Neural progenitor cell (in vitro differentiated cells): ENCODE measurements at regions not wholly inside any gene's neighbourhood (a gene's known extent, or its start where the extent isn't known, plus 50 kb on each side); places are given as distances from the start of the nearest gene placed in this dataset.
"Not testable (repeated sequence)": the region's sequence is repeated elsewhere in the genome, so short reads cannot be mapped to it uniquely, and the experiment has no call there.

Experiments used
- DNase-seq: peaks from one replicate; pipeline ENCODE4 v3.0.0-alpha.2; 2016; ENCODE audit warnings: low spot score
- H2AFZ ChIP-seq: fragments of 200-600 bp; sonication (generic); replicated peaks from 2 replicates; pipeline ENCODE4 v1.6.1; 2016; ENCODE audit warnings: antibody characterized with exemption
- H3F3A ChIP-seq: fragments of 200-600 bp; sonication (generic); 2 replicates; pipeline ENCODE4 v1.6.1; 2016; ENCODE audit warnings: antibody characterized with exemption, low read depth
- H3K27ac ChIP-seq: fragments of 200-600 bp; sonication (generic); 2 replicates; pipeline ENCODE4 v1.5.1; 2016; ENCODE audit warnings: mild to moderate bottlenecking
- H3K27me3 ChIP-seq: fragments of 200-600 bp; sonication (generic); 2 replicates; pipeline ENCODE4 v1.6.1; 2016; ENCODE audit warnings: mild to moderate bottlenecking, moderate library complexity
- H3K36me3 ChIP-seq: fragments of 200-600 bp; sonication (generic); 2 replicates; pipeline ENCODE4 v1.5.1; 2016
- H3K4me1 ChIP-seq: fragments of 200-600 bp; sonication (generic); 2 replicates; pipeline ENCODE4 v1.6.1; 2016; ENCODE audit warnings: mixed run types
- H3K4me2 ChIP-seq: fragments of 200-600 bp; sonication (generic); 2 replicates; pipeline ENCODE4 v1.6.1; 2016
- H3K4me3 ChIP-seq: fragments of 200-600 bp; sonication (generic); 2 replicates; pipeline ENCODE4 v1.5.1; 2016
- H3K79me2 ChIP-seq: fragments of 200-600 bp; sonication (generic); 2 replicates; pipeline ENCODE4 v1.6.1; 2016; ENCODE audit warnings: low read depth
- H3K9ac ChIP-seq: fragments of 200-600 bp; sonication (generic); 2 replicates; pipeline ENCODE4 v1.6.1; 2016
- H3K9me3 ChIP-seq: fragments of 200-600 bp; sonication (generic); 2 replicates; pipeline ENCODE4 v1.5.1; 2016; ENCODE audit warnings: low read depth
- H4K20me1 ChIP-seq: fragments of 200-600 bp; sonication (generic); 2 replicates; pipeline ENCODE4 v1.6.1; 2016; ENCODE audit warnings: low read depth
- H3K27ac Mint-ChIP-seq: 3 replicates; pipeline ENCODE4 v1.8.0; 2021; ENCODE audit warnings: mixed read lengths
- H3K27me3 Mint-ChIP-seq: 2 replicates; pipeline ENCODE4 v1.8.0; 2022; ENCODE audit warnings: low read depth, mild to moderate bottlenecking, inconsistent platforms, moderate library complexity, mixed read lengths; ENCODE audit not compliant: insufficient read depth
- H3K36me3 Mint-ChIP-seq: 3 replicates; pipeline ENCODE4 v1.8.0; 2021; ENCODE audit warnings: mixed read lengths
- H3K4me1 Mint-ChIP-seq: 3 replicates; pipeline ENCODE4 v1.8.0; 2021; ENCODE audit warnings: mixed read lengths
- H3K4me3 Mint-ChIP-seq: 3 replicates; pipeline ENCODE4 v1.8.0; 2021; ENCODE audit warnings: mild to moderate bottlenecking, moderate library complexity, mixed read lengths
- H3K9me3 Mint-ChIP-seq: 3 replicates; pipeline ENCODE4 v1.8.0; 2020; ENCODE audit warnings: mixed read lengths
- EZH2 ChIP-seq: fragments of 200-600 bp; sonication (generic); IDR thresholded peaks from 2 replicates; pipeline ENCODE4 v1.6.1; 2017; ENCODE audit warnings: antibody characterized with exemption, mild to moderate bottlenecking, moderate library complexity
- EZH2phosphoT487 ChIP-seq: fragments of 200-600 bp; sonication (generic); IDR thresholded peaks from 2 replicates; pipeline ENCODE4 v1.6.1; 2017; ENCODE audit warnings: antibody characterized with exemption
- TF ChIP-seq, protein P1 (sequence below): fragments of 200-600 bp; sonication (generic); IDR thresholded peaks from 2 replicates; pipeline ENCODE4 v1.5.1; 2017; ENCODE audit warnings: antibody characterized with exemption, mild to moderate bottlenecking

DNA sequence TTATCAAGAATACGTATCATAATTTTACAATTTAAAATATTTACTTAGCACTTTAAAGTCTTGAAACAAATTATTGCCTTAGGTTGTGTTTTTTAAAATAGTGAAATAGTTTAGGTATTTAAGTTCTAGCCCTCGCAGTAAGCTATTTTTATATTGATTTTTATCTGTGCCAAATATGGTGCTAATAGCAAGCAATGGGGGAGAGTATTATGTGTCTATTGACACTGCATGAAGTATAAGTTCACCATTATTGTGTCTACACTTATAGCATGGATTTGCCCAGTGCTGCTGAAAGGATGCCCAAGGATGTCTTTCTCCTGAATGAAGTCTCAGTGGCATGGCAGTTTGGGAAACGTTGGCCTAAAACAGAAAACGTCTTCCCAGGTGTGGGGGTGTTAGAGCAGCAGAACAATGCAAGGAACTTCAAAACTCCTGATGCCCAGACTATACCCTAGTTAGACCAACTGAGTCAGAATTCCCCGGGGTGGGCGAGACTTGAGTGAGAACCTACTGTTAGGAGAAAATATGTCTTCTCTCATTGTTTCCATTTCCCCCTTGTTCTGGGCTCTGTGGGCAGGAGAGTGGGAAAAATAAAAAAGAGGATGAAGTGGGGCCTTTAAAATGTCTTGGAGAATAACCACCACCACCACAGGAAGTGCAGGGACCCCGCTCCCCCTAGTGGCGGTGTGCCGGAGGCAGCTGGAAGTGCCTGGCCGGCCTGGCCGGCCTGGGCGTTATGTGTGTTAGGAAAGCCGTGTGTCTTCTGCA lies 104.2 kb upstream of the SLC7A14 start:
- no peak overlapping the region for H3K4me2 ChIP-seq
- no peaks in the 10 kb centered on the region for H4K20me1 ChIP-seq
- no peak overlapping the region for H3K9ac ChIP-seq
- no peaks in the 10 kb centered on the region for H3K79me2 ChIP-seq
- Mint-ChIP-seq H3K9me3 (peaks cover 5% of the 10 kb centered on the region), H3K27ac (no peak overlapping the region), H3K4me1 (peaks cover 4% of the 10 kb centered on the region), H3K36me3 (no peaks in the 10 kb centered on the region), H3K27me3 (peaks cover 3% of the 10 kb centered on the region), H3K4me3 (no peak overlapping the region)
- no peaks in the 10 kb centered on the region for H3F3A ChIP-seq
- peak; percentile 76 for DNase-seq
- H3K4me1 ChIP-seq = no peaks in the 10 kb centered on the region
- H2AFZ ChIP-seq = no peak overlapping the region
- no peaks in the 10 kb centered on the region for H3K27me3 ChIP-seq
- TF ChIP-seq, protein P1, sequence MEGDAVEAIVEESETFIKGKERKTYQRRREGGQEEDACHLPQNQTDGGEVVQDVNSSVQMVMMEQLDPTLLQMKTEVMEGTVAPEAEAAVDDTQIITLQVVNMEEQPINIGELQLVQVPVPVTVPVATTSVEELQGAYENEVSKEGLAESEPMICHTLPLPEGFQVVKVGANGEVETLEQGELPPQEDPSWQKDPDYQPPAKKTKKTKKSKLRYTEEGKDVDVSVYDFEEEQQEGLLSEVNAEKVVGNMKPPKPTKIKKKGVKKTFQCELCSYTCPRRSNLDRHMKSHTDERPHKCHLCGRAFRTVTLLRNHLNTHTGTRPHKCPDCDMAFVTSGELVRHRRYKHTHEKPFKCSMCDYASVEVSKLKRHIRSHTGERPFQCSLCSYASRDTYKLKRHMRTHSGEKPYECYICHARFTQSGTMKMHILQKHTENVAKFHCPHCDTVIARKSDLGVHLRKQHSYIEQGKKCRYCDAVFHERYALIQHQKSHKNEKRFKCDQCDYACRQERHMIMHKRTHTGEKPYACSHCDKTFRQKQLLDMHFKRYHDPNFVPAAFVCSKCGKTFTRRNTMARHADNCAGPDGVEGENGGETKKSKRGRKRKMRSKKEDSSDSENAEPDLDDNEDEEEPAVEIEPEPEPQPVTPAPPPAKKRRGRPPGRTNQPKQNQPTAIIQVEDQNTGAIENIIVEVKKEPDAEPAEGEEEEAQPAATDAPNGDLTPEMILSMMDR = peak; percentile 79
- no peak for TF ChIP-seq EZH2phosphoT487
- H3K36me3 ChIP-seq = no peaks in the 10 kb centered on the region
- H3K27ac ChIP-seq = no peak overlapping the region
- no peaks in the 10 kb centered on the region for H3K9me3 ChIP-seq
- H3K4me3 ChIP-seq = no peak overlapping the region

DNA sequence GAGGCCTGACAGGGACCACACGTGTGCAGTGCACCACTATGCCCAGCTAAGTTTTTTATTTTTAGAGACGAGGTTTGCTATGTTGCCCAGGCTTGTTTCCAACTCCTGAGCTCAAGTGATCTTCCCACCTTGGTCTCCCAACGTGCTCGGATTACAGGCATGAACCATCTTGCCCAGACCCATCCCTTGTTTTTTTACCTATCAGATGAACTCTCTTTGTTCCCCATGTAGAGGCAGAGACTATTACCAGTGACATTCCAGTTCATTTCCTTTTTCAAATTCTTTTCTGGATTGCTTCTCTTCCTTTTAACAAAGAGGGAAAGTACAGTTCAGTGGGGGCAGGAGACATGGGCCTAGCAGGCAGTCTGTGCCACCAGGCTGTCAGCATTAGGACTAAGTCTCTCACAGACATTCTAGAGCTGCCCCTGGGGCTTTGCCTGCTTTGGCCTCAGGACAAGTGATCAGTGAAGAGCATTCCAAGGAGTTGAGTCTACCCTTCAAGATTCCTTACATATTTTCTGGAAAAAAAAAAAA lies 103.5 kb upstream of the SLC7A14 start:
- Histone ChIP-seq H3K27ac (no peak overlapping the region), H2AFZ (no peak overlapping the region), H3K4me3 (no peak overlapping the region), H3K79me2 (no peaks in the 10 kb centered on the region), H3F3A (no peaks in the 10 kb centered on the region), H3K27me3 (no peaks in the 10 kb centered on the region), H3K9me3 (no peaks in the 10 kb centered on the region), H4K20me1 (no peaks in the 10 kb centered on the region), H3K4me2 (no peak overlapping the region), H3K4me1 (no peaks in the 10 kb centered on the region), H3K9ac (no peak overlapping the region), H3K36me3 (no peaks in the 10 kb centered on the region)
- TF ChIP-seq, protein P1 = no peak
- TF ChIP-seq EZH2phosphoT487 = no peak
- TF ChIP-seq EZH2 = no peak
- no peak overlapping the region for H3K4me3 Mint-ChIP-seq
- H3K9me3 Mint-ChIP-seq = peaks cover 5% of the 10 kb centered on the region
- H3K27ac Mint-ChIP-seq = no peak overlapping the region
- peak; percentile 17 for DNase-seq
- peaks cover 4% of the 10 kb centered on the region for H3K4me1 Mint-ChIP-seq
- H3K36me3 Mint-ChIP-seq = no peaks in the 10 kb centered on the region
- peaks cover 3% of the 10 kb centered on the region for H3K27me3 Mint-ChIP-seq

DNA sequence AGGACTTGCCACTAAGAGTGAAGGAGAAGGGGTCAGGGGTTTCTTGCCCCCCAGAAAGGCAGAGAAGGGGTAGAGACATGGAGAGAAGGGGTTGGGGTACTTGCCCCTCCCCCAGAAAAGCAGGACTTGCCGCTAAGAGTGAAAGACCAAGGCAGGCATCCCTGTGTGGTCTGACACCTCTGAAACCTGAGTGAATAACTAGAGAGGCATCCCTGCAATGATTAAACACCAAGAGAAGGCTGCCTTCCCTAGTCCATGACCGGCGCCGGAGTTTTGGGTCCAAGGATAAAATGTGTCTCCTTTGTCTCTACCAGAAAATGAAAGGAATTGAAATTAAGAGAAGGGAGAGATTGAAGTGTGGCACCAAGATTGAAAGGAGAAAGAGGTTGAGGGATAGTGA lies 102.3 kb upstream of the SLC7A14 start:
- not testable (repeated sequence) for H3K9me3 Mint-ChIP-seq, H3K27ac Mint-ChIP-seq, H3K9me3 ChIP-seq, DNase-seq, H3K27me3 Mint-ChIP-seq, H3K4me3 ChIP-seq, H3K4me2 ChIP-seq, H4K20me1 ChIP-seq, H3K36me3 ChIP-seq, H3K27ac ChIP-seq, H3K9ac ChIP-seq, H3K4me1 ChIP-seq, H3K27me3 ChIP-seq, H3K4me1 Mint-ChIP-seq, H3F3A ChIP-seq, H3K36me3 Mint-ChIP-seq, H2AFZ ChIP-seq, H3K79me2 ChIP-seq
- H3K4me3 Mint-ChIP-seq = peak overlapping the region; percentile 16

DNA sequence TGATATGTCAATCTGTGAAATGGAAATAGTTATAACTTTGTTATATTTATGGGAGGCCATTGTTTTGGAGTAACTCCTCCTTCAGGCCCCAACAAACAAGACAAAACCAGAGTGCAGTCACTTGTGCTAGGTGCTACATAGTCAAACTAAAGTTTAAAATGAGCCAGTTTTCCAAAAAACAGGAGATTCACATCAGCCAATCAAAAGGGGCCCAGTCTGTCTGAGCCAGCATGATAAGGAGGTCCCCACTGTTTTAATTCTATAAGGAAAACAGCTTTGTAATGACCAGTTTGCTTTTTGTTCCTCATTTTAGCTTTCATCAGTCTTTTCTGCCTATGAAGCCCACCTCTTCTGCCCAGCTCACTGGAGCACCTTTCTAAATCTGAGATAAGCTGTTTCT lies 94.7 kb upstream of the SLC7A14 start:
- no peaks in the 10 kb centered on the region for H3K27me3 Mint-ChIP-seq
- no peak overlapping the region for H3K27ac ChIP-seq
- H3K9me3 ChIP-seq = no peaks in the 10 kb centered on the region
- no peak overlapping the region for H2AFZ ChIP-seq
- no peak for TF ChIP-seq EZH2phosphoT487
- TF ChIP-seq EZH2 = no peak
- TF ChIP-seq, protein P1 = no peak
- peaks cover 13% of the 10 kb centered on the region for H3K9me3 Mint-ChIP-seq
- H3K79me2 ChIP-seq = no peaks in the 10 kb centered on the region
- H4K20me1 ChIP-seq = no peaks in the 10 kb centered on the region
- H3K36me3 Mint-ChIP-seq = no peaks in the 10 kb centered on the region
- DNase-seq = no peak
- H3K4me1 Mint-ChIP-seq = no peaks in the 10 kb centered on the region
- H3K4me3 ChIP-seq = no peak overlapping the region
- H3K4me1 ChIP-seq = no peaks in the 10 kb centered on the region
- H3K27ac Mint-ChIP-seq = no peak overlapping the region
- H3F3A ChIP-seq = no peaks in the 10 kb centered on the region
- no peak overlapping the region for H3K4me2 ChIP-seq
- no peak overlapping the region for H3K4me3 Mint-ChIP-seq
- H3K9ac ChIP-seq = no peak overlapping the region
- H3K36me3 ChIP-seq = no peaks in the 10 kb centered on the region
- H3K27me3 ChIP-seq = no peaks in the 10 kb centered on the region
